H1 (cell line): ENCODE measurements at regions not wholly inside any gene's neighbourhood (a gene's known extent, or its start where the extent isn't known, plus 50 kb on each side); places are given as distances from the start of the nearest gene placed in this dataset.

Experiments
- CTCF ChIA-PET: fragments of 300-600 bp; sonication (Branson Sonifier 250); formaldehyde crosslinking; loops from one replicate; lab custom pipeline; 2021; ENCODE audit not compliant: partially characterized antibody; lab: Charles Lee
- POLR2A ChIA-PET: fragments of 300-600 bp; sonication (Branson Sonifier 250); formaldehyde crosslinking; loops from one replicate; lab custom pipeline; 2021; ENCODE audit warnings: inconsistent platforms; ENCODE audit not compliant: partially characterized antibody; lab: Charles Lee
- DNase-seq, 2 experiments: peaks; one replicate each; pipeline versions ENCODE4 v3.0.0 to v3.0.0-alpha.2; 2010 to 2022; ENCODE audit warnings: low spot score in 2 of 2, low read depth in 1 of 2, mixed read lengths in 1 of 2
- FAIRE-seq: peaks from 2 replicates; lab custom pipeline; 2011; peaks lifted over from hg19 to GRCh38; lab: Jason Lieb, UNC
- H2AFZ ChIP-seq: 2 replicates; pipeline ENCODE4 v1.8.1; 2012; ENCODE audit warnings: low read length, inconsistent platforms
- H2AK5ac ChIP-seq: 2 replicates; pipeline ENCODE4 v1.6.1; 2013; ENCODE audit warnings: low read depth, low read length
- H2BK120ac ChIP-seq: replicated peaks from 2 replicates; pipeline ENCODE3; 2013; ENCODE audit warnings: low read depth, low read length, inconsistent platforms
- H2BK12ac ChIP-seq: 2 replicates; pipeline ENCODE4 v1.6.1; 2013; ENCODE audit warnings: low read depth, low read length
- H2BK15ac ChIP-seq: 2 replicates; pipeline ENCODE4 v1.6.1; 2013; ENCODE audit warnings: low read length
- H2BK20ac ChIP-seq: 2 replicates; pipeline ENCODE4 v1.6.1; 2013; ENCODE audit warnings: low read length
- H2BK5ac ChIP-seq: 2 replicates; pipeline ENCODE4 v1.6.1; 2013; ENCODE audit warnings: low read depth, low read length
- H3K14ac ChIP-seq: 2 replicates; pipeline ENCODE4 v1.6.1; 2013; ENCODE audit warnings: inconsistent platforms; ENCODE audit not compliant: insufficient read length
- H3K18ac ChIP-seq: 2 replicates; pipeline ENCODE4 v1.6.1; 2013; ENCODE audit warnings: low read length; ENCODE audit errors: extremely low read depth
- H3K23ac ChIP-seq: 2 replicates; pipeline ENCODE4 v1.6.1; 2013; ENCODE audit warnings: inconsistent platforms; ENCODE audit not compliant: insufficient read length
- H3K23me2 ChIP-seq: 2 replicates; pipeline ENCODE4 v1.6.1; 2013; ENCODE audit warnings: low read depth, low read length
- H3K27ac ChIP-seq: 2 replicates; pipeline ENCODE4 v1.6.1; 2011; ENCODE audit warnings: low read depth, low read length, inconsistent platforms
- H3K27me3 ChIP-seq, 4 experiments: replicated peaks in 1 of 4; 1 replicate in 1 of 4; 2 replicates in 3 of 4; pipeline versions ENCODE4 v1.6.1 to v1.8.1; 2011 to 2013; ENCODE audit warnings: low read length in 3 of 4, mild to moderate bottlenecking in 3 of 4, inconsistent platforms in 2 of 4, mixed read lengths in 2 of 4, moderate library complexity in 1 of 4; ENCODE audit not compliant: control insufficient read depth in 3 of 4, insufficient read depth in 3 of 4; ENCODE audit errors: extremely low read depth in 1 of 4
- H3K36me3 ChIP-seq, 4 experiments: 2 replicates each; pipeline versions ENCODE4 v1.6.1 to v1.8.1; 2011 to 2013; ENCODE audit warnings: mild to moderate bottlenecking in 4 of 4, low read length in 3 of 4, moderate library complexity in 2 of 4, control low read depth in 1 of 4, inconsistent platforms in 1 of 4; ENCODE audit not compliant: insufficient read depth in 4 of 4, control insufficient read depth in 2 of 4
- H3K4ac ChIP-seq: replicated peaks from 2 replicates; pipeline ENCODE3; 2013; ENCODE audit warnings: low read length, low read depth, mixed read lengths, inconsistent platforms; ENCODE audit not compliant: insufficient read length
- H3K4me1 ChIP-seq, 4 experiments: replicated peaks in 1 of 4; 1 replicate in 1 of 4; 2 replicates in 3 of 4; pipeline versions ENCODE4 v1.6.1 to v1.8.1; 2011 to 2013; ENCODE audit warnings: low read length in 3 of 4, inconsistent platforms in 2 of 4, mixed read lengths in 1 of 4; ENCODE audit not compliant: insufficient read depth in 4 of 4, control insufficient read depth in 3 of 4
- H3K4me2 ChIP-seq, 2 experiments: 2 replicates each; pipeline versions ENCODE4 v1.6.1 to v1.8.1; 2011 to 2013; ENCODE audit warnings: low read depth in 2 of 2, low read length in 2 of 2, control low read depth in 1 of 2, inconsistent platforms in 1 of 2, mild to moderate bottlenecking in 1 of 2; ENCODE audit not compliant: insufficient read depth in 1 of 2
- H3K4me3 ChIP-seq, 4 experiments: fragments of 200-600, 300-600 bp in 1 of 4; sonication (generic), shearing (Covaris generic), sonication (Bioruptor Twin) in 1 of 4; 2 replicates each; pipeline versions ENCODE4 v1.5.1 to v1.8.1; 2011 to 2016; ENCODE audit warnings: low read length in 4 of 4, low read depth in 3 of 4, control low read depth in 2 of 4, inconsistent platforms in 2 of 4, mild to moderate bottlenecking in 2 of 4, mixed read lengths in 1 of 4, moderate library complexity in 1 of 4; ENCODE audit not compliant: insufficient read depth in 2 of 4; ENCODE audit errors: extremely low read depth in 1 of 4
- H3K56ac ChIP-seq: replicated peaks from 2 replicates; pipeline ENCODE3; 2013; ENCODE audit warnings: low read depth, mild to moderate bottlenecking, mixed read lengths, low read length, inconsistent platforms; ENCODE audit not compliant: insufficient read length
- H3K79me1 ChIP-seq: 2 replicates; pipeline ENCODE4 v1.6.1; 2013; ENCODE audit warnings: low read depth, low read length, control low read depth
- H3K79me2 ChIP-seq, 2 experiments: 2 replicates each; pipeline versions ENCODE4 v1.6.1 to v1.8.1; 2012 to 2013; ENCODE audit warnings: low read length in 2 of 2, mild to moderate bottlenecking in 2 of 2, inconsistent platforms in 1 of 2; ENCODE audit not compliant: insufficient read depth in 2 of 2, control insufficient read depth in 1 of 2
- H3K9ac ChIP-seq, 4 experiments: replicated peaks in 1 of 4; 1 replicate in 1 of 4; 2 replicates in 3 of 4; pipeline versions ENCODE4 v1.6.1 to v1.8.1; 2011 to 2013; ENCODE audit warnings: low read depth in 3 of 4, low read length in 3 of 4, control low read depth in 2 of 4, mild to moderate bottlenecking in 2 of 4, moderate library complexity in 2 of 4, inconsistent platforms in 1 of 4; ENCODE audit errors: extremely low read depth in 1 of 4
- H3K9me3 ChIP-seq, 2 experiments: 2 replicates each; pipeline versions ENCODE4 v1.6.1 to v1.8.1; 2012 to 2013; ENCODE audit warnings: mild to moderate bottlenecking in 2 of 2, moderate library complexity in 2 of 2, control low read depth in 1 of 2, inconsistent platforms in 1 of 2, low read depth in 1 of 2, low read length in 1 of 2, mixed read lengths in 1 of 2; ENCODE audit not compliant: insufficient read depth in 2 of 2
- H4K20me1 ChIP-seq, 2 experiments: replicated peaks in 1 of 2; 2 replicates each; pipeline versions ENCODE3 to v1.8.1; 2011 to 2013; ENCODE audit warnings: inconsistent platforms in 2 of 2, low read length in 2 of 2, mild to moderate bottlenecking in 1 of 2; ENCODE audit not compliant: insufficient read depth in 2 of 2, control insufficient read depth in 1 of 2
- H4K5ac ChIP-seq: 2 replicates; pipeline ENCODE4 v1.6.1; 2013; ENCODE audit warnings: low read length, low read depth, mixed read lengths, inconsistent platforms; ENCODE audit not compliant: insufficient read length
- H4K8ac ChIP-seq: 2 replicates; pipeline ENCODE4 v1.8.0; 2013; ENCODE audit warnings: mild to moderate bottlenecking, moderate library complexity, low read length, inconsistent platforms; ENCODE audit not compliant: insufficient read depth; ENCODE audit errors: extremely low read depth
- H4K91ac ChIP-seq: replicated peaks from 2 replicates; pipeline ENCODE3; 2013; ENCODE audit warnings: low read length, mixed read lengths, inconsistent platforms; ENCODE audit not compliant: insufficient read length
- BACH1 ChIP-seq: IDR thresholded peaks from 2 replicates; pipeline ENCODE4 v1.6.1; 2012; ENCODE audit warnings: low read length, improper control_type of control experiment
- GABPA ChIP-seq: IDR thresholded peaks from 2 replicates; pipeline ENCODE4 v1.6.1; 2011; ENCODE audit warnings: mild to moderate bottlenecking, low read length, moderate library complexity, borderline replicate concordance; ENCODE audit not compliant: insufficient read depth
- GTF2F1 ChIP-seq: IDR thresholded peaks from 2 replicates; pipeline ENCODE4 v1.6.1; 2012; ENCODE audit warnings: low read depth, low read length, improper control_type of control experiment, borderline replicate concordance
- KDM1A ChIP-seq: fragments of 200-600, 300-600 bp; sonication (generic); IDR thresholded peaks from 2 replicates; pipeline ENCODE4 v1.7.1; 2016; ENCODE audit warnings: mild to moderate bottlenecking, low read length, borderline replicate concordance
- KDM5A ChIP-seq: fragments of 200-600 bp; IDR thresholded peaks from 2 replicates; pipeline ENCODE4 v1.7.1; 2012; ENCODE audit warnings: mild to moderate bottlenecking, low read length, inconsistent platforms, mixed read lengths
- MAX ChIP-seq: IDR thresholded peaks from 2 replicates; pipeline ENCODE4 v1.6.1; 2012; ENCODE audit warnings: inconsistent platforms
- NRF1 ChIP-seq: IDR thresholded peaks from 2 replicates; pipeline ENCODE4 v1.6.1; 2011; ENCODE audit warnings: mild to moderate bottlenecking, low read depth, low read length, improper control_type of control experiment
- SIX5 ChIP-seq: IDR thresholded peaks from 2 replicates; pipeline ENCODE4 v1.6.1; 2011; ENCODE audit warnings: mild to moderate bottlenecking, low read depth, low read length
- SP2 ChIP-seq: IDR thresholded peaks from 2 replicates; pipeline ENCODE4 v1.6.1; 2012; ENCODE audit warnings: mild to moderate bottlenecking, low read length, inconsistent platforms
- SP4 ChIP-seq: IDR thresholded peaks from 2 replicates; pipeline ENCODE4 v1.6.1; 2012; ENCODE audit warnings: low read length, inconsistent platforms
- SUZ12 ChIP-seq: fragments of 200-600 bp; sonication (generic); IDR thresholded peaks from 2 replicates; pipeline ENCODE4 v1.6.1; 2012; ENCODE audit warnings: mild to moderate bottlenecking, inconsistent platforms, low read length, moderate library complexity, mixed read lengths
- TAF1 ChIP-seq: IDR thresholded peaks from 2 replicates; pipeline ENCODE4 v1.6.1; 2011; ENCODE audit warnings: mild to moderate bottlenecking, low read depth, low read length
- YY1 ChIP-seq: IDR thresholded peaks from 2 replicates; pipeline ENCODE4 v1.6.1; 2011; ENCODE audit warnings: low read depth, mild to moderate bottlenecking, low read length
- WGBS, 2 experiments: shearing (Covaris generic) in 1 of 2; methylation state at CpG; one replicate each; pipeline versions ENCODE4 v1.1.6 to v1.1.7; 2013 to 2015; ENCODE audit warnings: low lambda C conversion rate in 2 of 2, mixed read lengths in 2 of 2, inconsistent platforms in 1 of 2, low coverage in 1 of 2, missing lambda C conversion rate in 1 of 2; ENCODE audit not compliant: insufficient replicate concordance in 2 of 2, insufficient coverage in 1 of 2, insufficient read length in 1 of 2; ENCODE audit errors: extremely low coverage in 1 of 2, missing lambda C conversion rate in 1 of 2; 5-methylcytosine and 5-hydroxymethylcytosine counted together

GRCh38 chr10:30124704-30125103 lies 65.3 kb upstream of the JCAD start:
- no peak overlapping the region for H3K4me3 ChIP-seq
- no peaks in the 10 kb centered on the region for H3K9me3 ChIP-seq
- FAIRE-seq (no peak), DNase-seq (no peak)
- H3K23ac ChIP-seq, result no peak overlapping the region
- no peak overlapping the region for H2AFZ ChIP-seq
- WGBS, 2 experiments, result 91% methylated on average over 6 of the region's 6 CpGs; no CpG with 5 or more reads in 1 of the 2 experiments
- no peaks in the 10 kb centered on the region for H3K79me2 ChIP-seq
- no peak overlapping the region for H3K18ac ChIP-seq
- ChIA-PET CTCF (no interaction called here), POLR2A (no interaction called here)
- H3K4me1 ChIP-seq, result no peaks in the 10 kb centered on the region
- no peaks in the 10 kb centered on the region for H4K20me1 ChIP-seq
- H3K36me3 ChIP-seq, result no peaks in the 10 kb centered on the region
- no peaks in the 10 kb centered on the region for H3K79me1 ChIP-seq
- no peak overlapping the region for H3K14ac ChIP-seq
- no peaks in the 10 kb centered on the region for H3K27me3 ChIP-seq
- no peak overlapping the region for H3K9ac ChIP-seq
- H2BK15ac ChIP-seq, result no peak overlapping the region
- no peak overlapping the region for H2BK120ac ChIP-seq
- H4K91ac ChIP-seq, result no peak overlapping the region
- no peak overlapping the region for H3K56ac ChIP-seq
- H2BK12ac ChIP-seq, result no peak overlapping the region
- H4K5ac ChIP-seq, result no peak overlapping the region
- TF ChIP-seq GTF2F1 (no peak), MAX (no peak), SUZ12 (no peak), YY1 (no peak), BACH1 (no peak), TAF1 (no peak), GABPA (no peak), SIX5 (no peak), SP2 (no peak), SP4 (no peak), NRF1 (no peak), KDM5A (no peak), KDM1A (no peak)
- H2BK20ac ChIP-seq, result no peak overlapping the region
- H3K4ac ChIP-seq, result no peak overlapping the region
- H3K23me2 ChIP-seq, result peaks cover 2% of the 10 kb centered on the region; the same call in 1 of the 2 replicates
- no peak overlapping the region for H3K27ac ChIP-seq
- no peak overlapping the region for H4K8ac ChIP-seq
- H3K4me2 ChIP-seq, result no peak overlapping the region
- no peak overlapping the region for H2AK5ac ChIP-seq
- no peak overlapping the region for H2BK5ac ChIP-seq
